ENCODE measurements at regions not wholly inside any gene's neighbourhood (a gene's known extent, or its start where the extent isn't known, plus 50 kb on each side); places are given as distances from the start of the nearest gene placed in this dataset.
"Not testable (repeated sequence)": the region's sequence is repeated elsewhere in the genome, so short reads cannot be mapped to it uniquely, and the experiment has no call there.

DNA sequence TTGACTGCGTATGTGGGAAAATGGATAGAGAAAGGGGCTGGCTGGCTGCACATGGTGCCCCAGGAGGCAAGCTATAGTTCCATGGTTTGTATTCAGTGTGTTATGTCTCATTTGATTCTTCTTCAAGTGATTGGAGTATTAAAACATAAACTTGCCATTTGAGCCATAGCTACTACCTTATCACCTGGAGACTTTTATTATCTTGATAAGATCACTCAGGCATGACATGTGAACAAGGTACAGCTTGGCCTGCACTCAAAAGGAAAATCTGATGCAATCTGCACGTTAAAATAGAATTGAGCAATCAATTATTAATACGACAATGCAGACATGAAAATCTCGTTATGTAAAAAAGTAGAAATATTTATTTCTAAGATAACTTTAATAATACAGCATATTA is 116.9 kb downstream of the RND3 start:
- no peak for DNase-seq

DNA sequence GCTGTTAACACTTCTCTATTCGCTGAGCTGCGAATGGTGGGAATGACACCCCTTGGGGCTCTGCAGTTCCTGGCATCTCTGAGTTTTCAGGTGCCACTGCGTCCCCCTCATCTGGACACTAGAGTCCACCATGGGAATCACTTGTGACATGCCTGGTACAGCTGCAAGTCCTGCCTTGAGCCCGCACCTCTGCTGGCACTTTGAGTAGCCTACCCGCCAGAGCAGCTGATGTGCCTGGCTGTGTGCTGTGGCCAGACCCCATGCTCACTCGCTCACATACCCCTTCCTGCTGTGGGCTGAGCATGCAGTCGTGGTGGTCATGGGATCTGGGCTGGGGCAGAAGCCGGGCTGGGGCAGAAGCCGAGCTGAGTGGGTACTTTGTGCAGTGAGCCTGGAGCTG is 117.6 kb downstream of the RND3 start:
- DNase-seq: no peak

DNA sequence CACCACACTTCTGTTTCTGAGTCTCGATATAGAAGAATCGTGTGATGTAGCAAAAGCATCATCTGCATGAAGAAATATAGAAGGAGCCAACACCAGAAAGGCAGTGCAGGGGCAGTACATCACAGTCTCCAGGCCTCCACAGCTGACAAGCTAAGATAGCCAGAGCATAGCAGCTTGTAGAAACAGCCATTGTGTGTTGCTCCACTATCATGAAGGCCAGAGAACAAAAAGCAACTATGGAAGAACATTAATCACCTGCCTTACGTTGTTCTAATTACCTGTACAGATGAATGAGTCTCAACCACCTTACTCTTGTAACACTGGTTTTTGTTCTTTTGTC is 129.0 kb downstream of the RND3 start:
- no peak for DNase-seq

DNA sequence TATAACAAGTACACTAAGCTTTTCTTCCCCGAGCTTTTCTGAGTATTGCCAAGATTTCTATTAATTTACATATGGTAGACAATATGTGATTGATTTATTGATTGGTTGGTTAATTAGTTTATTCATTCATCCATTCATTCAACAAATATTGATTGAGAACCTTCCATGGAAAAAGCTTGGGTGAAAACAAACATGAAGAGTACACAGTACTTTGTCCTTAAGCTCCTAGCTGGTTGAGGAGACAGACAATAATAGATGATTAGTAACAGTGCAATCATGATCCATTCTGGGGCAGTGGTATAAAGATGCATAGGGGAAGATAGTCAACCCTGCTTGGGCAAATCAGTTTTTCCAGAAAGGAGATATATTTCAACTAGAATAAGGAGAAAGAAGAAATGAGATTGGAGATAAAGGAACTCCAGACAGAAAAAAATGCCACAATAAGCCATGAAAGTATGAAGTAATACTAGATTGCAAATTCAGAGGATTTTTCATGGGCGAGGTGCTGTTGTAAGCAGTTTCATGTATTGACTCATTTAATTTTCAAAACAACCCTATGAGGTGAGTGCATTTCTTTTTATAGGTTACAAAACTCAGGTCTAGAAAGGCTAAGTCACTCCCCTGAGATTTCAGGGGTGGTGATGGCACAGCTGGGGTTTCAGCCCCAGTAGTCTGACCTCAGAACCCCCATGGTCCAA is 129.5 kb downstream of the RND3 start:
- no peak for DNase-seq

DNA sequence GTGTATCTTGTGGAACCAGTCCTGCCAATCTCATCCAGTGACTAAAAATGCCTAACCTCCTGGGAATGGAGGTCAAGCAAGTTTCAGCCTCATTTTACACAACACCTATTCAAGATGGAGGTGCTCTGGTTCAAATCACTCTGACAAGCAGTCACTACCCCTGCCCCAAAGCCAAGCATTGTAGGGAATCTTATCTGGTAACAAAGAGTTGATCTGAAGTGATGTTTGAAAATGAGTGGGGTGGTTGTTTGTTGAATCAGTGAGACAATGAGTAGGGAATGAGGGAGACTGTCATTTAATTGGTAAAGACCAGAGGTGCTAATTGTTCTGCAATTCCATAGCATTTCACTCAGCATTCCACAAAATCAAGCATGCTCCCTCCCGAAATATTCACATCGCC is 132.0 kb downstream of the RND3 start:
- DNase-seq: no peak

DNA sequence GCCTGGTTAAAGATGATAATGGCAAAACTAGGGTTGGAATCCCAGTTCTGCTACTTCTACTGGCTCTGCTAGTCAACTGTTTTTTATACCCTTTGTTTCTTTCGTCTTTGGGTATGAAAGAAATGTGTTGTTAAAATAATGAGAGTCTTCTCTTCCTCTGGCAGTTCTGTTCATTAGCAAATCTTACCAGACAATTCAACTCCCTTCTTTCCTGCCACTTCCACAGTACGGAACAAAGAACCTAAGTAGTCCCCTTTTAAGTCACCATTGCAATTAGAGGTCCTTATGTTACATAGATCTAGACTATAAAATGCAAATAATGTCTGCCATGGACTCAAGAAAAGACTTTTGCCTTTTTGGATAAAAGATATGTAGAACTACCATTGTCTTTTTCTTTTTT is 134.1 kb downstream of the RND3 start:
- no peak for DNase-seq

DNA sequence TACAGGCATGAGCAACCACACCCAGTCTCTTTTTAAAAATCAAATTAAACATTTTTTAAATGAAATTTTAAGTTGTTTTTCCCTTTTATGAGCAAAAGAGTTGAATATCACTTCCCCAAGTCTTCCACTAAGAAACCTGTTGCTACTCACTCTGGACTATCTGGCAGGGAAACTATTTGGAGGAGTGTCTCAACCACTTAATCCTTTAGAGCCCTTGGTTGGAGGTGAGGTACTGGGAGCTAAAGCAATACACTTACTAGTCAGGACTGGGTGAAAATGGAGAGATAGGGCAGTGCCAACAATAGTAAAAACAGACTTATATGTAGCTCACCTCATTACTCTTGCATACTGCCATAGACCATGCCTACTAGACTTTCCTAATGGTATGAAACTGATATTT is 135.5 kb downstream of the RND3 start:
- DNase-seq: no peak

DNA sequence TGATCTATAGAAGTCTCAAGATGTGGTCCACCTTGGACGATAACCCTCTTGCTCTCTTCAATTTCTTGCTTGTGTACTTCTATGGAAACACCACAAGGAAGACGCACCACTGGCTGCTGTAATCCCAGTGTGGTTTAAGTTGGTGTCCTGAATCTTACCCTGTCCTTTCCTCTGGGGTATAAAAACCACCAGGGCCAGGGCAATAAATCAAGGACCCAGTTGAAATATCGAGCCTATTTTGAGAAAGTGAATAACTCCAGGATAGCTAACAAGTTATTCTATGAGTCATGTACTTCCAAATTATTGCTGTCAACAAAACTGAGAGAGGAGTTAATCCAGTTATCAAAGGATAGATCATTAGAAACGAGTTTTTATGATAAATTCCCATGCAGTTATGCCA is 137.0 kb downstream of the RND3 start:
- no peak for DNase-seq

DNA sequence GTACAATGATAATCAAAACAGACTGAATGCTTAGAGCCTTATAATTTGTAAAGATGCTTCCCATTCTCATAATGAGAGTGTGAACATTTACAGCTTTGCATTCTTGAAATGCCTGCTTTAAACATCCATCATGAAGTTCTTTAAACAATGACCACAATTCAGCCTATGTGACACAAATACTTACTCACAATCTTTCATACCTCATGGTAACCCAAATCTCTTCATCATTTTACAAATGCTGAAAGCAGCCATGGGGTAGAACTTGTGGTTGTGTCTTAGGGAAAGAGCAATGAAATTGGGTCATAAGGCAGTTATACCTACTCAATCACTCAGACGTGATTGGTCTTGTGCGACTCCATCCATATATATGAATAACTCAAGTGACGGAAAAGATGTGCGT is 140.7 kb downstream of the RND3 start:
- DNase-seq: no peak

DNA sequence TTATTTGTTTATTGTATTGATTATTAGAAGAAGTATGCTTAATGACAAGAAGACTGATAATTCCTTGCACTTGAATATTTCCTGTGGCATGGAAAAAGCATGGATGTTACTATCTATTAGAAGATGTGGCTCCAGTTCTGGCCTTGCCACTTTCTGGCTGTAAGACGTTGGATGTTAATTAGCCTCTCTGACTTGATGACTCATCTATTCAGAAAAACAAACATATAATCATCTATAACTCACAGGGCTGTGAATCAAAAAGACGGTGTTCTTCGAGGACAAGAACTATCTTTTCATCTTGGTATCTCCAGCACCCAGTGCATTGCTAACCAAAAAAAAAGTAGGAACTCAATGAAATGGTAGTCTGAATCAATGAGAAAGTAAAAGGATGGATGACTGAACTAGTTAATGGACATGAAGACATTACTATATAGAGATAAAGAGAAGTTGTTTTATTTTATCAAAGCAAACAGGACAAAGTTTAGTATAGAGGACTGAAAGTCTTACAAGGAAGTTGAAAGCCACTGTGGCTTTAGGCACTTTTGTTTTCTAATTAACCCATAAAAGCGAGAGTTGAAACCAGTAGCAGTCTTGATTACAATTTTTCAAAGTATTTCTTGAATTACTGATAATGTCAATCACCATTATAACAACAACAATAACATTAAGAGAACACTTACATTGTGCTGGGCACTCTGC is 145.3 kb downstream of the RND3 start:
- DNase-seq: no peak

DNA sequence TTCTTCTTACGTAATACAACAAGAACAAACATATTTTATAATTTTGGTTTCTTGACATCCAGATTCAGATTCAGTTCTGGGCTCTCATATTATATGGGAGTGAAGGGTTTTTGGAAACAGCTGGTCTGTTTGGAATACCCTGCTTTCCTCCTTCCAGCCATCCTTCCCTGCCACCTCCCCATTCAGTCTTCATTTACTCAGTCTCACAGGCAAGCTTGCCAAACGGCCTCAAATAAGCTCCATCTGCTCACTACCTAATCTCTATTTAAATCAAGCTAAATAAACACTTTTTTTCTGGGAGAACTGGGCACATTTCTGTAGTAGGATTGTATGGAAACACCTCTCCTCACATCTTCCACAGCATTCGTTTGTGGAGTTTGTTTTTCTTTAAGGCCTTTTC is 147.5 kb downstream of the RND3 start:
- DNase-seq: no peak

DNA sequence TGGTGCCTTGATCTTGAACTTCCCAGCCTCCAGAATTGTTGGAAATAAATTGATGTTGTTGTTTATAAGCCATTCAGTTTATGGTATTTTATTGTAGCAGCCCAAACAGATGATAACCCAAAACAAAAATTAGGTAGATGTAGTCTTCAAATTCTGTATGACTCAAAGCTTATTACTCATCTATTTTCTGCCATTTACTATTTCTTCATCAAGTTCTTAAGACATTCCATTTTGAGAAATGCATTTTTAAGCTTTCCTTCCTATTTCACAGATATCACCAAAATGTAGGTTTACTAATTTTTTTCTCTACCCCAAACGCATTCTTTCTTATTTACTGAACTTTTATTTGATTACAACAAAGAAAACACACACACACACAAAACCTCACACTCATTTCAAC is 148.2 kb downstream of the RND3 start:
- no peak for DNase-seq

DNA sequence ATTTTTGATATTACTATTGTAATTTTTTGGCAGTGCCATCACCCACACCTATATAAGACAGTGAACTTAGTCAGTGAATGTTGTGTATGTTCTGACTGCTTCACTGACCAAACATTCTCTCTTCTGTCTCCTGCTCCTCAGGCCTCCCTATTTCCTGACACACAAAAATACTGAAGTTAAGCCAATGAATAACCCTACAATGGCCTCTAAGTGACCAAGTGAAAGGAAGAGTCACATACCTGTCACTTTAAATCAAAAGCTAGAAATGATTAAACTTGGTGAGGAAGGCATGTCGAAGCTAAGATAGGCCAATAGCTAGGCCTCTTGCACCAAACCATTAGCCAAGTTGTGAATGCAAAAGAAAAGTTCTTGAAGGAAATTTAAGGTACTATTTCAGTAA is 151.9 kb downstream of the RND3 start:
- no peak for DNase-seq

DNA sequence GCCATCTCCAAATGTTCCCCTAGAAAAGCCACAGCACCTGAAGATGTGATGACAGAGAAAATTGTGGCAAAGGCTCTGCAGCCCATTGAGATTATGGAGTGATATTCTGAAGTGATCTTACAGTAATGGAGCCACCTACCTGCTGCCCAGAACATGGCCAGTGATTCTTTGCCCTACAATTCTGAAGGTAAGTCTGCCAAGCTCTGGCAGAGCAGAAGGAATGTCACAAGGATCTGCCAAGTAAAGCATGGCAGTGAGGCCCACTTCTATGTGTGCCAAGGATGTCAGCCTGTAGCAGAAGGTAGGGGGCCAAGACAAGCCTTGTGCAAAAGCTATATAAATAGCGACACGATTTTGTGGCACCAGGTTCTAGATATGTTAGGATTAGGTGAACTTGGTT is 155.1 kb downstream of the RND3 start:
- DNase-seq: no peak

DNA sequence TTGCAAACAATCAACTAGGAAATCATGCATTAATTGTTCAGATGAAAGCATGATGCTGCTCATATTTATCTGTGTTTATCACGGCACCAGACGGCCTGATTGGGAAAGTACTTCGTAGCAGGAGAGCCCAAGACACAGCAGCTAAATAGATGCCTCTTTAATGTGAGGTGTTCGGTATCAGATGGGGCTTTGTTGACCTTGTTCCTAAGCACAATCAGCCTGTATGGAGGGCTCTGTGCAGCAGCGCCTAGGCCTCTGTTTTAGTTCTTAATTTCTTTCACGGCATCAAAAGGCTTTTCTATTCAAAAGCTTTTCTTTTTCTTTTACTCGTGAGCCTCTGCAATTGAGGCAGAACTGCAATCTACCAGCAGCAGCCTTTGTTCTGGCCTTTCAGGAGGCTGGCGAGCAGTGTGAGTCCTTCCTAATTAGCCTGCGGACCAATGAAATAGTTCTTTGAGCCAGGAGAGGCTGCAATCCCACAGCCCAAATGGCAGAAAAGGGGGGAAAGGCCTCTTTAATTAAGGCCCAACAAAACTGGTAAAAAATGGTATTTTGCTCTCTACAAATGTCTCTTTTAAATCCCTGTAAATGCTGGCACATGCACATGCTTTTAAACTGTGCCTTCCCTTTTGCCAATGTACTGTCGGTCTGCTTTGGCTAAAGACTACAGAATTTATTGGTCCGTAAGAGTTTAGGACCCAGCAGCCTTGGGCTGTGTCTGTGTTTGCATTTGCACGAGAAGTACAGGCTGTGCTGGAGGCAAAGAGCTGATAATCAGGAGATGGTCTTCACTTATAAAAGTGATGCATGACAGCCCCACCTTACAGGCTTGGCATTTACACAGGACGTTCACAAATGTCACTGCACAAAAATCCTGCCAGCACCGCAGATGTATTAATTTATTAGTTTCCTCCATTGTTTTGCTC is 159.6 kb downstream of the RND3 start:
- no peak for DNase-seq

DNA sequence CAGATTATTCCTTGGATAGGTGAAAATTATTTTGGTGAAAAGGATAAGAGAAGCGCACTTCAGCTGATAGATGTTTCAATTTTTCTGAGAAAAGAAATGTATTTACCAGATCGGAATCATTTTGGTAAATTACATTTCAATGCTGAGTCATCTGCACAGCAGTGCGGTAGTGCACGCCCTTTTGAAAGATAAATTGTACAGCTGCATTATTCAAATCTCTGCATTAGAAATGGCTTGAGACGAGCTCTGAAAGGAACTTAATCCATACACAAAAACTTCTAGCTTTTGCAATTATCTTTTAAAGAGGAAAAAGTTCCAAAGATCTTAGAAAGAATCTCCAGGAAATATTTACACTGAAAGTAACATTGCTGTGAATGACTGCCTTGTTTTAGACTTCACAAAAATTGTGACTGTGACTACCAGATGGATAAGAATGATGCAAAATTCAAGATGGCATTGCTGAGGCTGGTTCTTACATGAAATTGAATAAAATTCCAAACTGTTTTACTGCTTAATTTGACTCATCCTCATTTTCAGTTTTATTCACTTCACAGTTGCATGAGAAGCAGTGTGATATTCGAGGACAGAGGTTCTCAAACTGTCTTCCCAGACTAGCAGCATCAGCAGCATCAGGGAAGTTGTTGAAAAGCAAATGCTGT is 161.7 kb downstream of the RND3 start:
- no peak for DNase-seq

DNA sequence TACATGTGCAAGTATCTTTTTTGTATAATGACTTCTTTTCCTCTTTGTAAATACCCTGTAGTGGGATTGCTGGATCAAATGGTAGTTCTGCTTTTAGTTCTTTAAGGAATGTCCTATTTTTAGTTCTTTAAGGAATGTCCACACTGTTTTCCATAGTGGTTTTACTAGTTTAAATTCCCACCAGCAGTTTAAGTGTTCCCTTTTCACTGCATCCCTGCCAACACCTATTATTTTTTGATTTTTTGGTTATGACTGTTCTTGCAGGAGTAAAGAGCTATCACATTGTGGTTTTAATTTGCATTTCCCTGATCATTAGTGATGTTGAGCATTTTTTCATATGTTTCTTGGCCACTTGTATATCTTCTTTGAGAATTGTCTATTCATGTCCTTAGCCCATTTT is 164.4 kb downstream of the RND3 start:
- not testable (repeated sequence) for DNase-seq

DNA sequence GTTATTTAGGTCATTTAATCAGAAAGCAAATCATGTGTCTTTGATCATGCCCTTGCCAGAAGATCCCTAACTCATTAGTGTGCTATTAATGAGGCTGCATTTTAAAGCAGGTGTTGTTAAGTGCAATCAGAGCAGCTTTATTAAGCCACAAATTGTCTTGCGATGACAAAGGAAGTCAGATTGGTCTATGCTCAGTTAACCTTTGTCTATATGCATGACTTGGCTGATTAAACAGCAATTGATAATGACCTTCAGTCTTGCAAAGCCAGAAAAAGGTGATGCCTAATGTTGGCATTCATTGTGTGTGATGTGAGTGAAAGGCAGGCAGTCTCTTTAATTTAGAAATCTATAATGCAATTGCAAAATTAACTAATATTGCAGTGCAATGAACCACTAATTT is 166.9 kb downstream of the RND3 start:
- DNase-seq: no peak

DNA sequence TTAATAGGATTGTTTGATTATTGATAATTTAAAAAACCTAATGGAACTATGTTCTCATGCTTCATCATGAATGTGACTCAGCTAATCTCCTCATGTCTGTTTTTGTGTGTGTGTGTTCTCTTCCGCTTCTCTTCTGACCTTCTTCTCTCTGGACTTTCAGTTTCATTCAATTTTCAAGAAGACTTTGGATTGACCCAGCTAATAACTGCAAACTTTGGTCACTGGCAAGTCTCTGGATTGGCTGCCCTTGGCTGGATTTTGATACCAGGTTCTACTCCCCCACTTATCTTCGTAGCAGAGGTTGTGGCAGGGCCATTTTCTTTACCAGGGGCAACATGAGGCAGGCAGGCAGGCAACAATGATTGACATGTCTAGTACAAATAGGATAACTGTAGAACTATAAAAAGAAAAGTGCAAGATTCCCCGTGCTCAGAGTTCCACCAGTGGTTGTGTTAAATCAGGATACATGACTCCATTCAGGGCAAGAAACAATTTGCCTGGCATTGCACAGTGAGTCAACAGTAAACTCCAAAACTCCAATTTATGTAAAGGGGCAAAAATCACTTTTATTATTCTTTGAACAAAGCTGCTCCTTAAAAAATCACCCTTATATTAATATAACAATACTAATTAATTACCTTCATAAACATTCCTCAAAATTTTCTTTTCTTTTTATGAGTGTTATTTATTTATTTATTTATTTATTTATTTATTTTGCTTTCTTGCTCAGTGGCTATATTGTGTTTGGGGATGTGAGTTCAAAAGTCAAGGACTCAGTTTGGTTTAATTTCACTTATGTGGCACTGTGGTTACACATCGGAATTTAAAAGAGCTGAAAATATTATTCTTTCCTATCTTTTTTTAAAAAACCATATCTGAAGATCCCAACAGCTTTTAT is 167.6 kb downstream of the RND3 start:
- no peak for DNase-seq

DNA sequence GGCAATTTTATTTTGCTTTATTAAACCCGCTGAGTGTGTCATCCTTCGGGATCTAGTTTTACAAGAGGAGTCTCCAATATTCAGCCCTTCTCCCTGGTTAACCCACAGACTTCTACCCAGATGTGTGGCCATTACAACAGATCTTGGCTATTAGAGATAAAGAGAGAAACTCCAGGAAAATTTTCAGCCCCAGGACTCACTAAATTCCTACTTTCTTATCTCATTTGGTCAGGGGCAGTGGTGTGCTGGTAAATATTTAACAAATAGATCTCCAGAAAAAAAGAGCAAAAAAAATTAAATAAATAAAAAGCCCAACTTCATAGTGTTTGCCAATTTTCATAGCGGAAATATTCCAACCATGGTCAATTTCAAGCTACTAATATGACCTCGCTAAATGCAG is 168.4 kb downstream of the RND3 start:
- no peak for DNase-seq

DNA sequence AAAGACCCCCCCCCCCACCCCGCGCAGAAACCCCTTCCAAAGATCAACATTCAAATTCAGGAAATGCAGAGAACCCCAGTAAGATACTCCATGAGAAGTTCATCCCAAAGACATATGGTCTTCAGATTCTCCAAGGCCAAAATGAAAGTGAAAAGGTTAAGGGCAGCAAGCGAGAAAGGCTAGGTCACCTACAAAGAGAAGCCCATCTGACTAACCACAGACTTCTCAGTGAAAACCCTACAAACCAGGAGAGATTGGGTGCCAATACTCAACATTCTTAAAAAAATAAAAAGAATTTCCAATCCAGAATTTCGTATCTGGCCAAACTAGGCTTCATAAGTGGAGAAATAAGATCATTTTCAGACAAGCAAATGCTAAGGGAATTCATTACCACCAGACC is 175.2 kb downstream of the RND3 start:
- DNase-seq: no peak

DNA sequence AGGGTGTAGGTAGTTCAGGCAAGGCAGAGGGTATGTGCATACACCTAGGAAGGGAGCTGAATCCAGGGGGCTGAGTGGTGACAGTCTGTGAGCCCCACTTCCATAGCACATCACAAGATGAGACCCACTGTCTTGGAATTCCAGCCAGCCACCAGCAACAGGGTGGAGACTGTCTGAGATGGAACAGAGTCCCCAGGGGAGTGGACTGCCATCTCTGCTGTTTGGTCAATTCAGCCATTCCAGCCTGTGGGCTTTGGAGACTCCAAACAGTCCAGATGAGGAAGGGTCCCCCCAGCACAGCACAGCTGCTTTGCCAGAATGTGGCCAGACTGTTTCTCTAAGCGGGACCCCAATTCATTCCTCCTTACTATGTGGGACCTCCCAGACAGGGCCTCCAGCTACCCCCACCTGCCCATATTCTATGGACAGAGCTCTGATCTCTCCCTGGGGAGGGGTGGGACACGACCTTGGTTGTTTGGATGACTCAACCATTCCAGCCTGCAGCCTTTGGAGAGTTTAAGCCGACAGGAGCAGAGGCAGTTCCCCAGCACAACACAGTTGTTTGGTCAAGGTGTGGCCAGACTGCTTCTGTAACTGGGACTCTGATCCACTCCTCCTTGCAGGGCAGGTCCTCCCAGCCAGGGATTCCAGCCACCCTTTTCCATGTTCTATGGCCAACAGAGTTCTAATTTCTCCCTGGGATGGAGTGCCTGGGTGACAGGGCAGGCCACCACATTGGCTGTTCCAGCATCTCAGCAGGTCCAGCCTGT is 178.0 kb downstream of the RND3 start:
- no peak for DNase-seq
